H1 (cell line): ENCODE measurements at regions not wholly inside any gene's neighbourhood (a gene's known extent, or its start where the extent isn't known, plus 50 kb on each side); places are given as distances from the start of the nearest gene placed in this dataset.

ENCODE experiments used
- CTCF ChIA-PET: fragments of 300-600 bp; sonication (Branson Sonifier 250); formaldehyde crosslinking; loops from one replicate; lab custom pipeline; 2021; ENCODE audit not compliant: partially characterized antibody; lab: Charles Lee
- POLR2A ChIA-PET: fragments of 300-600 bp; sonication (Branson Sonifier 250); formaldehyde crosslinking; loops from one replicate; lab custom pipeline; 2021; ENCODE audit warnings: inconsistent platforms; ENCODE audit not compliant: partially characterized antibody; lab: Charles Lee
- DNase-seq, 2 experiments: peaks; one replicate each; pipeline versions ENCODE4 v3.0.0 to v3.0.0-alpha.2; 2010 to 2022; ENCODE audit warnings: low spot score in 2 of 2, low read depth in 1 of 2, mixed read lengths in 1 of 2
- FAIRE-seq: peaks from 2 replicates; lab custom pipeline; 2011; peaks lifted over from hg19 to GRCh38; lab: Jason Lieb, UNC
- H2AFZ ChIP-seq: 2 replicates; pipeline ENCODE4 v1.8.1; 2012; ENCODE audit warnings: low read length, inconsistent platforms
- H2AK5ac ChIP-seq: 2 replicates; pipeline ENCODE4 v1.6.1; 2013; ENCODE audit warnings: low read depth, low read length
- H2BK120ac ChIP-seq: replicated peaks from 2 replicates; pipeline ENCODE3; 2013; ENCODE audit warnings: low read depth, low read length, inconsistent platforms
- H2BK12ac ChIP-seq: 2 replicates; pipeline ENCODE4 v1.6.1; 2013; ENCODE audit warnings: low read depth, low read length
- H2BK15ac ChIP-seq: 2 replicates; pipeline ENCODE4 v1.6.1; 2013; ENCODE audit warnings: low read length
- H2BK20ac ChIP-seq: 2 replicates; pipeline ENCODE4 v1.6.1; 2013; ENCODE audit warnings: low read length
- H2BK5ac ChIP-seq: 2 replicates; pipeline ENCODE4 v1.6.1; 2013; ENCODE audit warnings: low read depth, low read length
- H3K14ac ChIP-seq: 2 replicates; pipeline ENCODE4 v1.6.1; 2013; ENCODE audit warnings: inconsistent platforms; ENCODE audit not compliant: insufficient read length
- H3K18ac ChIP-seq: 2 replicates; pipeline ENCODE4 v1.6.1; 2013; ENCODE audit warnings: low read length; ENCODE audit errors: extremely low read depth
- H3K23ac ChIP-seq: 2 replicates; pipeline ENCODE4 v1.6.1; 2013; ENCODE audit warnings: inconsistent platforms; ENCODE audit not compliant: insufficient read length
- H3K23me2 ChIP-seq: 2 replicates; pipeline ENCODE4 v1.6.1; 2013; ENCODE audit warnings: low read depth, low read length
- H3K27ac ChIP-seq: 2 replicates; pipeline ENCODE4 v1.6.1; 2011; ENCODE audit warnings: low read depth, low read length, inconsistent platforms
- H3K27me3 ChIP-seq, 4 experiments: replicated peaks in 1 of 4; 1 replicate in 1 of 4; 2 replicates in 3 of 4; pipeline versions ENCODE4 v1.6.1 to v1.8.1; 2011 to 2013; ENCODE audit warnings: low read length in 3 of 4, mild to moderate bottlenecking in 3 of 4, inconsistent platforms in 2 of 4, mixed read lengths in 2 of 4, moderate library complexity in 1 of 4; ENCODE audit not compliant: control insufficient read depth in 3 of 4, insufficient read depth in 3 of 4; ENCODE audit errors: extremely low read depth in 1 of 4
- H3K36me3 ChIP-seq, 4 experiments: 2 replicates each; pipeline versions ENCODE4 v1.6.1 to v1.8.1; 2011 to 2013; ENCODE audit warnings: mild to moderate bottlenecking in 4 of 4, low read length in 3 of 4, moderate library complexity in 2 of 4, control low read depth in 1 of 4, inconsistent platforms in 1 of 4; ENCODE audit not compliant: insufficient read depth in 4 of 4, control insufficient read depth in 2 of 4
- H3K4ac ChIP-seq: replicated peaks from 2 replicates; pipeline ENCODE3; 2013; ENCODE audit warnings: low read length, low read depth, mixed read lengths, inconsistent platforms; ENCODE audit not compliant: insufficient read length
- H3K4me1 ChIP-seq, 4 experiments: replicated peaks in 1 of 4; 1 replicate in 1 of 4; 2 replicates in 3 of 4; pipeline versions ENCODE4 v1.6.1 to v1.8.1; 2011 to 2013; ENCODE audit warnings: low read length in 3 of 4, inconsistent platforms in 2 of 4, mixed read lengths in 1 of 4; ENCODE audit not compliant: insufficient read depth in 4 of 4, control insufficient read depth in 3 of 4
- H3K4me2 ChIP-seq, 2 experiments: 2 replicates each; pipeline versions ENCODE4 v1.6.1 to v1.8.1; 2011 to 2013; ENCODE audit warnings: low read depth in 2 of 2, low read length in 2 of 2, control low read depth in 1 of 2, inconsistent platforms in 1 of 2, mild to moderate bottlenecking in 1 of 2; ENCODE audit not compliant: insufficient read depth in 1 of 2
- H3K4me3 ChIP-seq, 4 experiments: fragments of 200-600, 300-600 bp in 1 of 4; sonication (generic), shearing (Covaris generic), sonication (Bioruptor Twin) in 1 of 4; 2 replicates each; pipeline versions ENCODE4 v1.5.1 to v1.8.1; 2011 to 2016; ENCODE audit warnings: low read length in 4 of 4, low read depth in 3 of 4, control low read depth in 2 of 4, inconsistent platforms in 2 of 4, mild to moderate bottlenecking in 2 of 4, mixed read lengths in 1 of 4, moderate library complexity in 1 of 4; ENCODE audit not compliant: insufficient read depth in 2 of 4; ENCODE audit errors: extremely low read depth in 1 of 4
- H3K56ac ChIP-seq: replicated peaks from 2 replicates; pipeline ENCODE3; 2013; ENCODE audit warnings: low read depth, mild to moderate bottlenecking, mixed read lengths, low read length, inconsistent platforms; ENCODE audit not compliant: insufficient read length
- H3K79me1 ChIP-seq: 2 replicates; pipeline ENCODE4 v1.6.1; 2013; ENCODE audit warnings: low read depth, low read length, control low read depth
- H3K79me2 ChIP-seq, 2 experiments: 2 replicates each; pipeline versions ENCODE4 v1.6.1 to v1.8.1; 2012 to 2013; ENCODE audit warnings: low read length in 2 of 2, mild to moderate bottlenecking in 2 of 2, inconsistent platforms in 1 of 2; ENCODE audit not compliant: insufficient read depth in 2 of 2, control insufficient read depth in 1 of 2
- H3K9ac ChIP-seq, 4 experiments: replicated peaks in 1 of 4; 1 replicate in 1 of 4; 2 replicates in 3 of 4; pipeline versions ENCODE4 v1.6.1 to v1.8.1; 2011 to 2013; ENCODE audit warnings: low read depth in 3 of 4, low read length in 3 of 4, control low read depth in 2 of 4, mild to moderate bottlenecking in 2 of 4, moderate library complexity in 2 of 4, inconsistent platforms in 1 of 4; ENCODE audit errors: extremely low read depth in 1 of 4
- H3K9me3 ChIP-seq, 2 experiments: 2 replicates each; pipeline versions ENCODE4 v1.6.1 to v1.8.1; 2012 to 2013; ENCODE audit warnings: mild to moderate bottlenecking in 2 of 2, moderate library complexity in 2 of 2, control low read depth in 1 of 2, inconsistent platforms in 1 of 2, low read depth in 1 of 2, low read length in 1 of 2, mixed read lengths in 1 of 2; ENCODE audit not compliant: insufficient read depth in 2 of 2
- H4K20me1 ChIP-seq, 2 experiments: replicated peaks in 1 of 2; 2 replicates each; pipeline versions ENCODE3 to v1.8.1; 2011 to 2013; ENCODE audit warnings: inconsistent platforms in 2 of 2, low read length in 2 of 2, mild to moderate bottlenecking in 1 of 2; ENCODE audit not compliant: insufficient read depth in 2 of 2, control insufficient read depth in 1 of 2
- H4K5ac ChIP-seq: 2 replicates; pipeline ENCODE4 v1.6.1; 2013; ENCODE audit warnings: low read length, low read depth, mixed read lengths, inconsistent platforms; ENCODE audit not compliant: insufficient read length
- H4K8ac ChIP-seq: 2 replicates; pipeline ENCODE4 v1.8.0; 2013; ENCODE audit warnings: mild to moderate bottlenecking, moderate library complexity, low read length, inconsistent platforms; ENCODE audit not compliant: insufficient read depth; ENCODE audit errors: extremely low read depth
- H4K91ac ChIP-seq: replicated peaks from 2 replicates; pipeline ENCODE3; 2013; ENCODE audit warnings: low read length, mixed read lengths, inconsistent platforms; ENCODE audit not compliant: insufficient read length
- ASH2L ChIP-seq: fragments of 200-600, 300-600 bp; sonication (generic); IDR thresholded peaks from one replicate; pipeline ENCODE4 v1.7.1; 2017; ENCODE audit warnings: low read length
- FOSL1 ChIP-seq: IDR thresholded peaks from 2 replicates; pipeline ENCODE4 v1.6.1; 2011; ENCODE audit warnings: mild to moderate bottlenecking, low read depth, low read length, moderate library complexity; ENCODE audit not compliant: insufficient read depth
- KDM4A ChIP-seq: IDR thresholded peaks from one replicate; pipeline ENCODE4 v1.7.1; 2012; ENCODE audit warnings: low read depth, mild to moderate bottlenecking, moderate library complexity, low read length, inconsistent platforms; ENCODE audit not compliant: severe bottlenecking
- RAD21 ChIP-seq, 2 experiments: IDR thresholded peaks in 1 of 2; conservative IDR thresholded peaks in 1 of 2; 2 replicates each; pipeline ENCODE4 v1.6.1; 2011; ENCODE audit warnings: low read depth in 2 of 2, low read length in 2 of 2, improper control_type of control experiment in 1 of 2, inconsistent platforms in 1 of 2, mild to moderate bottlenecking in 1 of 2, moderate library complexity in 1 of 2
- RXRA ChIP-seq: IDR thresholded peaks from 2 replicates; pipeline ENCODE4 v1.6.1; 2011; ENCODE audit warnings: low read depth, mild to moderate bottlenecking, low read length, moderate library complexity; ENCODE audit not compliant: insufficient read depth
- TBP ChIP-seq: IDR thresholded peaks from 2 replicates; pipeline ENCODE4 v1.6.1; 2011; ENCODE audit warnings: low read depth, low read length, improper control_type of control experiment
- ZNF274 ChIP-seq: IDR thresholded peaks from 2 replicates; pipeline ENCODE4 v1.7.0; 2012; ENCODE audit warnings: low read length, borderline replicate concordance; ENCODE audit errors: extremely low read depth
- TF ChIP-seq, protein P1 (sequence below): IDR thresholded peaks from 2 replicates; pipeline ENCODE4 v1.6.1; 2011; ENCODE audit warnings: low read length, improper control_type of control experiment

DNA sequence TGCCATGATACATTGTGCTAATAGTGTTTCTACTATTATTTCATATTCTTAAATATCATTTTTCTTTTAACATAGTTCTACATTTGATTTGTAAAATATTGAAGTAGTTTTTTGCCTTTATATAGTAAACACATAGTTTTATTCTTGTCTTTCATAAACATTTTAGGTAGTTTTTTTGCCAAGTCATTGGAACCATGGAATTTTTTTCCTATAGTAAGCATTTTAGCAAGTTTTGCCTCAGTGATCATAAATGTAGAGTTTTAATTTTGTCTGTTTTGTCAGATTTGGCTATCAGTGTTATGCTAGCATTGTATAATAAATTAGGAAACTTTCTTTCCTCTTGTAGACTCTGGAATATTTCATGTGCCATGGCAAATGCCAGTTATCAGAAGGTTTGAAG, 137.1 kb upstream of the LPAR1 start:
- Histone ChIP-seq H2BK120ac (no peak overlapping the region), H3K4me1 (no peaks in the 10 kb centered on the region), H3K23me2 (no peaks in the 10 kb centered on the region), H3K4me3 (no peak overlapping the region), H3K9ac (no peak overlapping the region), H3K18ac (no peak overlapping the region), H4K20me1 (no peaks in the 10 kb centered on the region), H3K14ac (no peak overlapping the region), H3K79me1 (no peaks in the 10 kb centered on the region), H4K8ac (no peak overlapping the region), H3K27ac (no peak overlapping the region), H2BK15ac (no peak overlapping the region), H3K4me2 (no peak overlapping the region), H3K27me3 (no peaks in the 10 kb centered on the region), H3K4ac (no peak overlapping the region), H4K5ac (no peak overlapping the region), H4K91ac (no peak overlapping the region), H3K9me3 (no peaks in the 10 kb centered on the region), H3K56ac (no peak overlapping the region), H2BK12ac (no peak overlapping the region), H2BK20ac (no peak overlapping the region), H2BK5ac (no peak overlapping the region), H2AFZ (no peak overlapping the region), H3K36me3 (no peaks in the 10 kb centered on the region), H2AK5ac (no peak overlapping the region), H3K23ac (no peak overlapping the region), H3K79me2 (no peaks in the 10 kb centered on the region)
- POLR2A ChIA-PET: no interaction called here
- CTCF ChIA-PET: no interaction called here
- no peak for FAIRE-seq
- no peak for DNase-seq
- TF ChIP-seq FOSL1: no peak
- TF ChIP-seq ZNF274: no peak
- TF ChIP-seq TBP: no peak
- TF ChIP-seq ASH2L: no peak
- TF ChIP-seq, protein P1, sequence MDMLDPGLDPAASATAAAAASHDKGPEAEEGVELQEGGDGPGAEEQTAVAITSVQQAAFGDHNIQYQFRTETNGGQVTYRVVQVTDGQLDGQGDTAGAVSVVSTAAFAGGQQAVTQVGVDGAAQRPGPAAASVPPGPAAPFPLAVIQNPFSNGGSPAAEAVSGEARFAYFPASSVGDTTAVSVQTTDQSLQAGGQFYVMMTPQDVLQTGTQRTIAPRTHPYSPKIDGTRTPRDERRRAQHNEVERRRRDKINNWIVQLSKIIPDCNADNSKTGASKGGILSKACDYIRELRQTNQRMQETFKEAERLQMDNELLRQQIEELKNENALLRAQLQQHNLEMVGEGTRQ: no peak
- no peak for TF ChIP-seq RAD21 (IDR thresholded peaks at IDR 0.05 in 1 of 2, conservative IDR thresholded peaks at IDR 0.05 in 1 of 2; ENCODE audit: low read depth in 2 of 2, low read length in 2 of 2)
- TF ChIP-seq KDM4A: no peak
- no peak for TF ChIP-seq RXRA
